GM21529 (cell line): ENCODE measurements at regions not wholly inside any gene's neighbourhood (a gene's known extent, or its start where the extent isn't known, plus 50 kb on each side); places are given as distances from the start of the nearest gene placed in this dataset.
"Not testable (repeated sequence)": the region's sequence is repeated elsewhere in the genome, so short reads cannot be mapped to it uniquely, and the experiment has no call there.

Experiments
- ATAC-seq: cut with Tn5 transposase; IDR thresholded peaks from one replicate; pipeline ENCODE4 v1.9.1; 2021; ENCODE audit not compliant: unreplicated experiment

DNA sequence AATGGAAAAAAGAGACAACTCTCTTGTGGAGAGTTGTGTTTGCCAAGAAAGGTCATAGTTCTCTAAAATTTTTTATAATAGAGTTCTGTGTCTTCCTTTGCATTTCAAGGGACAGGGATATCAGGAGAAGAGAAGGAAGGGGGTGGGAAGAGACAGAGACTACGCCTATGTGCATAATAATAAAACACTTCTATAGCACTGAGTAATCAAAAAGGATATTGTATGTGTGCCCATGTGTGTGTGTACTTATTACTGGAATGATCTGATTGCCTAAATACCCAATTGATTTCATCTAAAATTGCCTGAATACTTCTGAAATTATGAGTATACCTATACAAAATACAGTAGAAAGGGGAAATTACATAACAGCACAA, 803.7 kb upstream of the ACVR2A start:
- ATAC-seq = no peak

- ATAC-seq = no peak
These were observed 804.3 kb upstream of the ACVR2A start for GRCh38 chr2:147040298-147041120.

DNA sequence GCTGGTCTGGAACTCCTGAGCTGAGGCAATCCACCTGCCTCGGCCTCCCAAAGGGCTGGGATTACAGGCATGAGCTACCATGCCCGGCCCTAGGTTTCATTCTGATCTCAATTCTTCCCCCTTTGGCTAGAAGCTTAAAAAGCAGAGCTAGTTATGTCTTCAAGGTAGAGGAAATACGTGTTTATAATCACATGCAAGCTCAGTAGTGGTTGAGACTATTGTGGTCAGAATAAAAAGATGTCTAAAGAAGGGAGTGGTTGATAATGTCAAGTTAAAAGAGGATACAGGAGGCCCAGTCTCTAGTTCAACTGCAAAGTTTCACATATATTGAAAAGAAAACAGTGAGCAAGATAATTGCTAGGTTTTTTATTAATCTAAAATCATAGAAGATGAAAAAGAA, 807.8 kb upstream of the ACVR2A start:
- ATAC-seq = no peak

DNA sequence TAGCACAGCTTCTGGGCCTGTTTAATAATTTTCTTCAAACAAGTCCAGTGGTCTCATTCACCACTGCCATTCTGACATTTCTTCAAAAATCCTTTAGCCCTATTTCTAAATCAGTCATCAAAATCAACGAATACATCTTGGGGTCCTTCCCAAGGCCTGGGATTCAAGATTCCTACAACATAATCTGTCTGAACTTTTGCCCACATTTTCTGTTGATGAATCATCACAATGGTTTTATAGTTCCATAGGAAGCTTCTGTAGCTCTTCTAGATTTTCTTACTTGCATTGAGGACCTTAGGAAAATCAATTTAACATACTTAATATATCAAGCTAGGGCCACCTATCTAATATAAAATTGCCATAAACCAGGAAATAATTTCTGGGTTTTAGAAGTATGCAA, 811.8 kb upstream of the ACVR2A start:
- ATAC-seq = no peak

DNA sequence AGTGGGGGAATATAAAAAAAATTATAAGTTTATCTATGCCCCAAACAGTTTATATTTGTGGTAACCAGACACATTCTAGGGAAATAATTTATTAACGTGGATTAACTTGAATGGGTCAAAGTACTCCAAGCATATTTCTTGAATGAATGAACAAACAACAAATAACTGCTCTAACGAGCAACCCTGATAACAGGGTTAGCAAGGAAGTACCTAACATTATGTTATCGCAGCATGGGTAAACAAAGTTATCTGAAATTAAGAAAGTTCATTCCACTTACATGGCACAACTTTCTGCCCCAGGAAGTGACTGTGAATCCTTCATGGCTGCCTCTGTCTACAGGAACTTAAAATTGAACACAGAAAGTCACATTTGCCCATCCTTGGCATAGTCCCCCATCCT, 812.9 kb upstream of the ACVR2A start:
- no peak for ATAC-seq

DNA sequence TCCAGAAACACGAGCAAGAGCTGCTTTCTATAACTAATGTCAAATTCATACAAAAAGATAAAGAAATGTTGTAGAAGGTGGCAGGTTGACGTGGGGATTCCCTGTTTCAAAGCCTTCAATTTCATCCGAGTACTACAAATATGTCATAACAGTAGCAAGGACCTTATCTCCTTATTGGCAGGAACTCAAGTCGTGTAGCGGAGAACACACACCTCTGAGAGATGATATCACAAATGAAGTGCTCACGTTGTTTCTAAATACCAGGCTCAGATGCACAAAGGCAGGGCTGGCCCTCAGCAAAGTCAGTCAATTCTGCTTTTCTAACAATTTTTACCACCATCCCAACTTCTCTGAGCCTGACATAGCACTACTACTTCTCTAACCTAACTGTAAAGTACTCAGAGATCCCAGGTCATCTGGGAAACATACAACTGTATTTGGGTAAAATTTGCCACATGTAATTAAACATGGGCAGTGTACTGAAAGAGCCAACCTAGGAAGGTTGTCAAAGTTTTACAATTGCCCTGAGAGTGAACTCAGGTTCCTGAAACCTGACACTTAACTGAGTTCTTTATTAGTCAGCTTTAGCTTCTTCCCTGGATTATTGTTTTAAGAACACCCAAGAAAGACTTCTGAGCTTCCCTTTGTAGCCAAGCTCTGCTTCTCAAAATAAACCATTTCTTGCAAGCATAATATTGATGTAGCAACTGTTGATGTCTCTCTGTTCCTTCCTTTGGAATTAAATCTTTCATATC, 813.7 kb upstream of the ACVR2A start:
- no peak for ATAC-seq

DNA sequence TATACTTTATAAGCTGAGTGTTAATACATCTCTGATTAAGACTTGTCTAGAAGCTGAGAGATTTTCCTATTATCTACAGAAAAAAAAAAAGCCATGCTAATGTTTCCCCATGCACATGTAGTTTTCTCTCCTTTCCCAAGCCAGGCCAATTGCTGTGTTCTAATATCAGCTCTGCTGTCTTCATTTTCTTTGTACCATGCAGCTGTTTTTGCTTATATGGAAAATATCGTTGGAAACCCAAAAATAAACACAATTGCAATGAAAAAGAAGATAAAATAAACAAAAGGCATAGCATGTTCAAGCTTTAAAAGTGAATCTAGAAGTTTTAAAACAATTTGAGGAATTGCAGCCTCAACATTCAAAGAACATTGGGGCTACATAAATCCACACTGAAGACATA, 817.4 kb upstream of the ACVR2A start:
- ATAC-seq = no peak

GRCh38 chr2:147026664-147027295, 818.0 kb upstream of the ACVR2A start:
- no peak for ATAC-seq

- no peak for ATAC-seq
These were observed 818.9 kb upstream of the ACVR2A start for GRCh38 chr2:147025646-147026585.

DNA sequence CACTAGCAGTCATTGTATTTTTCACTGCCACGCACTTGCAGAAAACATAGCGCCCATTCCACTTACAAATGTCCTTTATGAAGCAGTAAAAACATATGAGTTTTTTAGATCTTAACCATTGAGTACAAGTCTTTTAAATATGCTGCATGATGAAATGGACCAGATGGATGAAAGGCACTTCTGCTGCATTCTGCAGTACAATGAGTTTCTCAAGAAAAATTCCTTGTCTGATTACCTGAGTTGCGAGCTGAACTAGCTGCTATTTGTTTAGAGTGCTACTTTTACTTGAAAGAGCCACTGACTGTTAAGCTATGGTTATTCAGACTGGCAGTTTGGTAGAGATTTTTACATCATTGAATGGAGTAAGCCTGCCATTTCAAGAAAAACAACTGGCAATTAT, 825.5 kb upstream of the ACVR2A start:
- ATAC-seq = no peak

- ATAC-seq = no peak
These were observed 826.7 kb upstream of the ACVR2A start for GRCh38 chr2:147017951-147018645.

GRCh38 chr2:147016181-147016580, 828.6 kb upstream of the ACVR2A start:
- ATAC-seq = no peak

DNA sequence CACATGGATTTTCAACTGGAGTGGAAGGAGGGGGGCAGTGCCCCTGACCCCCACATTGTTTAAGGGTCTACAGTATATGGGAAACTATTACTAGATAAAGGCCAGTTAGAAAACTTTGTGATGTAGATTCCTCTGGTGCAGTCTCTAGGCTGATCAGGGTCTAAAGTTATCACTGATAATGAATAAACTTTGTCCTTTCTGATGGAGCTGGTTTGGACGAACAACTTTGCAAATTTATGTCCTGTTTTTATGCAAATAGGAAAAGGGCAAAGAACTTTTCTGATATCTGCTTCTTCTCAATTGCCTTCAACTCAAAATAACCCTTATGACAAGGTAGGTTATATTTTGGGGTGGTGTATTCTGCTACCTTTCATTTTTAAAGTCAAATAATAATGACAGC, 829.2 kb upstream of the ACVR2A start:
- no peak for ATAC-seq

GRCh38 chr2:147013696-147014392, 831.0 kb upstream of the ACVR2A start:
- ATAC-seq = no peak

DNA sequence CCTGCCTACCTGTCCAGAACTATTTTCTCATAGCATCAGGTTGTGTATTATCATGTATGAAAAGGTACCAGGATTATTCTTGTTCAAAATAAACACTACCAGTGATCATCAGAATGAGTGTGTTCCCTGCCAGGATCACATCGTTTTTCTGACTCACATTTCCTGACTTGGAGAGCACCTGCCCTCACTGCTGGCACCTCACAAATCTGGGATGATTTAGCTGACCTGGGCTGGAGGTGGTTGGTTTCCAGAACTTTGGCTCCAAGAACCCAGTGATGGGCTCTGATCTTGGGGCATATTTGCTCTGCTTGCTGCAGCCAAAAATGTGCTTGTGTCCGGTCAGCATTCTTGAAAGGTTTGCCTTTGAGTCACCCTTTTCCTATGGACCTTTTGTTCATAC, 836.3 kb upstream of the ACVR2A start:
- no peak for ATAC-seq

DNA sequence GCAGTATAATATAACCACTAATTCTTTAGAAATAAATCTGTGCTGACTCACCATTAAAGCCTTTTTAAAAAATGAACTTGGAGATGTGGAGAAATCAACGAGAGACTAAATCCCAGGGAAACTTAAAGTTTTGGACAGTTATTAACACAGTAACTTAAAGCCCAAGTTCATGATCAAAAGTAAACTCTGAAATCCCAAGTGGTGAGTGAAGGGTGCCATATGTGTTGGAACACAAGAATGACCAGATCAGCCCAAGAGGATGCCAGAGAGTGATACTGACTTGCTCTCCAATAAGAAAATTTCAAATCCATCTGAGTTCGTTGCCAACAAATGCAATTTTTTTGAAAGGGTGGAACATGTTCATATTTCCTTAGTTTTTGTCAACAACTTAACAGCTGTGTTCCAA, 838.1 kb upstream of the ACVR2A start:
- no peak for ATAC-seq

DNA sequence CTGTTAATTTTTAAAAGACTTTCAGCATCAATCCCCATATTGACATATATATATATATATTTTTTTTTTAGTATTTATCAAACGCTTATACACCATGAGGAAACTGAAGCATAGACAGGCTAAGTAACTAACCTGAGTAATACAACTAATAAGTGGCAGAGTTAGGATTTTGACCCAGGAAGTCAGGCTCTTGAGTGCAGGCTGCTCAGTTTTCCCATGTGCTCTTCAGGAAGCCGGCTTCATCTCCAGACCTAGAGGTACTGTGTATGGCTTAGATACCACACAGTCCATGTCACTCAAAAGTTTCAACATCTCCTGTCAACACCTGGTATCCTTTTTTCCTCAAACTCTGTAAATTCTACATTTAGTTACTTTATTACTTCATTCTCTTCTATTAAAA, 841.7 kb upstream of the ACVR2A start:
- no peak for ATAC-seq

DNA sequence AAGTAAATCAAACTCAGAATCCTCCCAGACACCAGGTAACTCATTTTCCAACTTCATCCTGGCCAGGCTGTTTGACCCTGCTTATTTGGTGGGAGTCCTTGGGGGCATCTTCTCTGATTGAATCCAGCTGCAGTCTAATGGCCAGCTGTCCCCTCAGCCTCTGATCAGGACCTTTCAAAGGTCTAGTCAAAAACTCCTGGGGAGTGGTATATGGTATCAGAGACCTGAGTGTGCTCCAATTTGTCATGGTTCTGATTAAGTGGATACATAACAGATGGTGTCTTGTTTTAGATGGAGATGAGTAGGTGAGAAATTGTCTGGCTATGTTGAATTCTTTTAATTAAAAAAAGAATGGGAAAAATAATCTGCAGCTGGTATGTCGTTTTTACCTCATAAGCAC, 842.6 kb upstream of the ACVR2A start:
- no peak for ATAC-seq

DNA sequence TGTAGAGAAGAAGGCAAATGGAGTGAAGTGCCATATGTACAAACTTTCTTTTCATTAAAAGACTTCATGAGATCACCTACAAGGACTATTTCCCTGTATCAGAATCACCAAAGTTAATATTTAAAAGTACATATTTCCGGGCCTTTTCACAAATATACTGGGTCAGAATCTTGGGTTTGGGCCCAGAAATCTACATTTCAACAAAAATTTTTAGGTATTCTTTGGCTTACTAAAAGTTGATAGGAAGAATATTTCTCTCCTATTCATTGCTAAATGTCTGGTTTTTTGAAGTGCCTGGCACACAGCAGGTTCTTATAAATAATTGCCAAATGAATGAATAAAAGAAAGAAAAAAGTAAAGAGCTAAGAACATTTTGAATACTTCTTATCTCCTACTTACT, 843.8 kb upstream of the ACVR2A start:
- ATAC-seq = no peak

GRCh38 chr2:147000151-147000550, 844.7 kb upstream of the ACVR2A start:
- ATAC-seq = not testable (repeated sequence)
